Neural progenitor cell (in vitro differentiated cells): ENCODE measurements at regions not wholly inside any gene's neighbourhood (a gene's known extent, or its start where the extent isn't known, plus 50 kb on each side); places are given as distances from the start of the nearest gene placed in this dataset.

Source experiments
- DNase-seq: peaks from one replicate; pipeline ENCODE4 v3.0.0-alpha.2; 2016; ENCODE audit warnings: low spot score
- H2AFZ ChIP-seq: fragments of 200-600 bp; sonication (generic); replicated peaks from 2 replicates; pipeline ENCODE4 v1.6.1; 2016; ENCODE audit warnings: antibody characterized with exemption
- H3F3A ChIP-seq: fragments of 200-600 bp; sonication (generic); 2 replicates; pipeline ENCODE4 v1.6.1; 2016; ENCODE audit warnings: antibody characterized with exemption, low read depth
- H3K27ac ChIP-seq: fragments of 200-600 bp; sonication (generic); 2 replicates; pipeline ENCODE4 v1.5.1; 2016; ENCODE audit warnings: mild to moderate bottlenecking
- H3K27me3 ChIP-seq: fragments of 200-600 bp; sonication (generic); 2 replicates; pipeline ENCODE4 v1.6.1; 2016; ENCODE audit warnings: mild to moderate bottlenecking, moderate library complexity
- H3K36me3 ChIP-seq: fragments of 200-600 bp; sonication (generic); 2 replicates; pipeline ENCODE4 v1.5.1; 2016
- H3K4me1 ChIP-seq: fragments of 200-600 bp; sonication (generic); 2 replicates; pipeline ENCODE4 v1.6.1; 2016; ENCODE audit warnings: mixed run types
- H3K4me2 ChIP-seq: fragments of 200-600 bp; sonication (generic); 2 replicates; pipeline ENCODE4 v1.6.1; 2016
- H3K4me3 ChIP-seq: fragments of 200-600 bp; sonication (generic); 2 replicates; pipeline ENCODE4 v1.5.1; 2016
- H3K79me2 ChIP-seq: fragments of 200-600 bp; sonication (generic); 2 replicates; pipeline ENCODE4 v1.6.1; 2016; ENCODE audit warnings: low read depth
- H3K9ac ChIP-seq: fragments of 200-600 bp; sonication (generic); 2 replicates; pipeline ENCODE4 v1.6.1; 2016
- H3K9me3 ChIP-seq: fragments of 200-600 bp; sonication (generic); 2 replicates; pipeline ENCODE4 v1.5.1; 2016; ENCODE audit warnings: low read depth
- H4K20me1 ChIP-seq: fragments of 200-600 bp; sonication (generic); 2 replicates; pipeline ENCODE4 v1.6.1; 2016; ENCODE audit warnings: low read depth
- H3K27ac Mint-ChIP-seq: 3 replicates; pipeline ENCODE4 v1.8.0; 2021; ENCODE audit warnings: mixed read lengths
- H3K27me3 Mint-ChIP-seq: 2 replicates; pipeline ENCODE4 v1.8.0; 2022; ENCODE audit warnings: low read depth, mild to moderate bottlenecking, inconsistent platforms, moderate library complexity, mixed read lengths; ENCODE audit not compliant: insufficient read depth
- H3K36me3 Mint-ChIP-seq: 3 replicates; pipeline ENCODE4 v1.8.0; 2021; ENCODE audit warnings: mixed read lengths
- H3K4me1 Mint-ChIP-seq: 3 replicates; pipeline ENCODE4 v1.8.0; 2021; ENCODE audit warnings: mixed read lengths
- H3K4me3 Mint-ChIP-seq: 3 replicates; pipeline ENCODE4 v1.8.0; 2021; ENCODE audit warnings: mild to moderate bottlenecking, moderate library complexity, mixed read lengths
- H3K9me3 Mint-ChIP-seq: 3 replicates; pipeline ENCODE4 v1.8.0; 2020; ENCODE audit warnings: mixed read lengths
- CTCF ChIP-seq: fragments of 200-600 bp; sonication (generic); IDR thresholded peaks from 2 replicates; pipeline ENCODE4 v1.5.1; 2017; ENCODE audit warnings: antibody characterized with exemption, mild to moderate bottlenecking
- EZH2 ChIP-seq: fragments of 200-600 bp; sonication (generic); IDR thresholded peaks from 2 replicates; pipeline ENCODE4 v1.6.1; 2017; ENCODE audit warnings: antibody characterized with exemption, mild to moderate bottlenecking, moderate library complexity
- EZH2phosphoT487 ChIP-seq: fragments of 200-600 bp; sonication (generic); IDR thresholded peaks from 2 replicates; pipeline ENCODE4 v1.6.1; 2017; ENCODE audit warnings: antibody characterized with exemption

DNA sequence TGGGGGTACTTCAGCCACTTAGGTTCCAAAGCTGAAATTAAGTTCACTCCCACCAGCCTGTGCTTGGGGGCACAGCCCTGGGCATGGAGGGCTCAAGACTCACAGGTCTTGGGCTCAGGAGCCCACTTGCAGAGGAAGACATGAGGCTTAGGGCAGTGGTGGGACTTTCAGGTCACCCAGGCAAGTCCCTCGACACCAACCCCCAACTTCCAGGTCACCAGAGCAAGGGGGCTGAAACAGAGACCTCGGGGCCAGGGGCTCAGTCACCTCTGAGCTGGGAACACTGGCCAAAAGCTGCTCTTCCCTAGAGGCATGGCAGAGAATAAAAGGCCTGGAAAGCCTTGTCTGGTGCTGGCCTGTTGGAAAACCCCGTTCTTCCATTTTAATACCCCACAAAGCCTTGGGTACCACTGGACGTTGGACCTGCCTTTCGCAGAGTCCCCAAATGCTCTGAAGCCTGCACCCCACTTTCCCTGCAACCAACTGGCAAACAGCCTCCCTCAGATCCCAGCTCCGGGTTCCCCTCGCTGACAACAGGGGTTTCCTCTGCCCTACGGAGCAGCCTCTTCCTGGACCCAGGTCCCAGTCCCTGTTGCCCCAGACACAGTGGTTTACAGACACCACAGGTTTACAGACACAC, 160.9 kb upstream of the PMEPA1 start:
- H3K27me3 ChIP-seq = no peaks in the 10 kb centered on the region
- no peak overlapping the region for H3K4me3 ChIP-seq
- no peak for TF ChIP-seq EZH2phosphoT487
- TF ChIP-seq CTCF = no peak
- TF ChIP-seq EZH2 = no peak
- H3K79me2 ChIP-seq = no peaks in the 10 kb centered on the region
- H2AFZ ChIP-seq = no peak overlapping the region
- no peak overlapping the region for H3K27ac ChIP-seq
- no peak overlapping the region for H3K4me2 ChIP-seq
- peaks cover 6% of the 10 kb centered on the region for H3K4me1 Mint-ChIP-seq
- no peak overlapping the region for H3K27ac Mint-ChIP-seq
- no peaks in the 10 kb centered on the region for H3K9me3 ChIP-seq
- H3K4me1 ChIP-seq = peaks cover 8% of the 10 kb centered on the region
- peaks cover 8% of the 10 kb centered on the region for H3K27me3 Mint-ChIP-seq
- H3K4me3 Mint-ChIP-seq = no peak overlapping the region
- DNase-seq = no peak
- H4K20me1 ChIP-seq = no peaks in the 10 kb centered on the region
- H3F3A ChIP-seq = no peaks in the 10 kb centered on the region
- H3K9ac ChIP-seq = no peak overlapping the region
- no peaks in the 10 kb centered on the region for H3K9me3 Mint-ChIP-seq
- no peaks in the 10 kb centered on the region for H3K36me3 Mint-ChIP-seq
- no peaks in the 10 kb centered on the region for H3K36me3 ChIP-seq

GRCh38 chr20:57869951-57870315, 160.1 kb upstream of the PMEPA1 start:
- H3K9me3 Mint-ChIP-seq = no peaks in the 10 kb centered on the region
- H3K4me1 Mint-ChIP-seq = peaks cover 6% of the 10 kb centered on the region

DNA sequence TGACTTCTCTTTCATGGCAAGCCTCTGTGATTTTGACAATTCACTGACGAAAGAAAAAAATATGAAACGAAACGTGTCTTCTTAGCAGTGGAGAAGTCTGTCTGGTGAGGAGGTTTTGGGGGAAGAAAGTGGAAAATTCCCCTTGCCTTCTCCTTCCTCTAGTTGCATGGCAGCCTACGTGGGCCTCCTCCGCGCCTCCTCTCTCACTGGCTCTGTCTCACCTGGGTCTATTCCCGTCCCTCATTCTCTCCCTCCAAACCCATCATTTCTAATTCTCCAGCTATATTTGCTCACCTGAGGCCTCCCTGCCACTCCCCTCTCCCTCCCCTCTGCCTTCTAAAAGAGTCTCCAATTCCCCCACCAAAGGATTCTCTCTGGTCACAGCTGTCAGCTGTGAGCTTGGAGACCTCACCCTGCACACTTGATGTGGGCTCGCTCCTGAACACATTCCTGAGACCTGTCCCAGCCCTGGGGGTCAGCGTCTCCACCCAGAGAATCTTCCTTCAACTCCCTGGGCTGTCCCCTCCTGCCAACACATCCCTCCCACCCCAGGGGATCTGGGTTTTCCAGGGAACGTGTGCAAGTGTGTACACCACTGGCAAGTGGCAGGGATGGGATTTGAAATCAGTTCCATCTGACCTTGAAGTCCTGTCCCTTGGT, 159.6 kb upstream of the PMEPA1 start:
- H3K27ac ChIP-seq = no peak overlapping the region
- Mint-ChIP-seq H3K27me3 (peaks cover 6% of the 10 kb centered on the region), H3K4me1 (peaks cover 6% of the 10 kb centered on the region), H3K36me3 (no peaks in the 10 kb centered on the region), H3K9me3 (no peaks in the 10 kb centered on the region), H3K4me3 (no peak overlapping the region), H3K27ac (no peak overlapping the region)
- H3K36me3 ChIP-seq = no peaks in the 10 kb centered on the region
- no peak for DNase-seq
- H3K9ac ChIP-seq = no peak overlapping the region
- H3K79me2 ChIP-seq = no peaks in the 10 kb centered on the region
- H2AFZ ChIP-seq = no peak overlapping the region
- H3K4me1 ChIP-seq = peaks cover 8% of the 10 kb centered on the region
- H3K4me3 ChIP-seq = no peak overlapping the region
- no peak overlapping the region for H3K4me2 ChIP-seq
- no peaks in the 10 kb centered on the region for H3K9me3 ChIP-seq
- TF ChIP-seq EZH2 (no peak), EZH2phosphoT487 (no peak), CTCF (no peak)
- H3K27me3 ChIP-seq = no peaks in the 10 kb centered on the region
- no peaks in the 10 kb centered on the region for H3F3A ChIP-seq
- no peaks in the 10 kb centered on the region for H4K20me1 ChIP-seq

More at GRCh38 chr20:57869951-57870315, 160.1 kb upstream of the PMEPA1 start:
- Histone ChIP-seq H3K9me3 (no peaks in the 10 kb centered on the region), H3K27ac (no peak overlapping the region), H3F3A (no peaks in the 10 kb centered on the region), H2AFZ (no peak overlapping the region), H3K36me3 (no peaks in the 10 kb centered on the region), H3K4me3 (no peak overlapping the region), H3K4me1 (peaks cover 8% of the 10 kb centered on the region), H3K27me3 (no peaks in the 10 kb centered on the region), H4K20me1 (no peaks in the 10 kb centered on the region), H3K4me2 (no peak overlapping the region), H3K9ac (no peak overlapping the region), H3K79me2 (no peaks in the 10 kb centered on the region)
- peaks cover 8% of the 10 kb centered on the region for H3K27me3 Mint-ChIP-seq
- DNase-seq = no peak
- H3K4me3 Mint-ChIP-seq = no peak overlapping the region
- no peak overlapping the region for H3K27ac Mint-ChIP-seq
- no peaks in the 10 kb centered on the region for H3K36me3 Mint-ChIP-seq
- no peak for TF ChIP-seq EZH2
- TF ChIP-seq CTCF = no peak
- no peak for TF ChIP-seq EZH2phosphoT487
